Astrocyte (in vitro differentiated cells and primary cell): ENCODE measurements at regions not wholly inside any gene's neighbourhood (a gene's known extent, or its start where the extent isn't known, plus 50 kb on each side); places are given as distances from the start of the nearest gene placed in this dataset.

Experiments used
- DNase-seq: peaks from one replicate; pipeline ENCODE4 v3.0.0-alpha.2; 2010; ENCODE audit warnings: low read depth
- FAIRE-seq: peaks from 2 replicates; lab custom pipeline; 2011; peaks lifted over from hg19 to GRCh38; lab: Jason Lieb, UNC
- H2AFZ ChIP-seq: 2 replicates; pipeline ENCODE4 v1.6.0; 2012; ENCODE audit warnings: low read depth, low read length, inconsistent platforms
- H3K27ac ChIP-seq: 2 replicates; pipeline ENCODE4 v1.5.1; 2011; ENCODE audit warnings: low read depth, low read length, inconsistent platforms
- H3K27me3 ChIP-seq: 2 replicates; pipeline ENCODE4 v1.6.0; 2011; ENCODE audit warnings: low read length, inconsistent platforms; ENCODE audit not compliant: insufficient read depth
- H3K36me3 ChIP-seq: 2 replicates; pipeline ENCODE4 v1.5.1; 2011; ENCODE audit warnings: low read length, inconsistent platforms; ENCODE audit not compliant: insufficient read depth
- H3K4me1 ChIP-seq: 2 replicates; pipeline ENCODE4 v1.5.1; 2011; ENCODE audit warnings: low read length, inconsistent platforms; ENCODE audit not compliant: insufficient read depth
- H3K4me2 ChIP-seq: 2 replicates; pipeline ENCODE4 v1.6.0; 2012; ENCODE audit warnings: low read length, inconsistent platforms
- H3K4me3 ChIP-seq: 2 replicates; pipeline ENCODE4 v1.5.1; 2011; ENCODE audit warnings: low read depth, mild to moderate bottlenecking, low read length, inconsistent platforms; ENCODE audit not compliant: insufficient read depth
- H3K79me2 ChIP-seq: 2 replicates; pipeline ENCODE4 v1.6.0; 2012; ENCODE audit warnings: mild to moderate bottlenecking, low read length, inconsistent platforms; ENCODE audit not compliant: insufficient read depth
- H3K9ac ChIP-seq: 2 replicates; pipeline ENCODE4 v1.6.0; 2012; ENCODE audit warnings: mild to moderate bottlenecking, low read length, inconsistent platforms
- H3K9me3 ChIP-seq: 2 replicates; pipeline ENCODE4 v1.5.1; 2012; ENCODE audit warnings: low read depth, mild to moderate bottlenecking, low read length, inconsistent platforms; ENCODE audit not compliant: insufficient read depth
- H4K20me1 ChIP-seq: 2 replicates; pipeline ENCODE4 v1.6.0; 2012; ENCODE audit warnings: low read length, inconsistent platforms; ENCODE audit not compliant: insufficient read depth
- H3K27ac Mint-ChIP-seq: one replicate; pipeline ENCODE4 v1.8.0; 2021; ENCODE audit warnings: mild to moderate bottlenecking, mixed read lengths; ENCODE audit not compliant: unreplicated experiment
- H3K27me3 Mint-ChIP-seq: one replicate; pipeline ENCODE4 v1.8.0; 2021; ENCODE audit warnings: low read depth, mixed read lengths; ENCODE audit not compliant: unreplicated experiment
- H3K36me3 Mint-ChIP-seq: one replicate; pipeline ENCODE4 v1.8.0; 2021; ENCODE audit warnings: low read depth, mixed read lengths; ENCODE audit not compliant: unreplicated experiment
- H3K4me1 Mint-ChIP-seq: one replicate; pipeline ENCODE4 v1.8.0; 2021; ENCODE audit warnings: low read depth, mixed read lengths; ENCODE audit not compliant: unreplicated experiment
- H3K4me3 Mint-ChIP-seq: one replicate; pipeline ENCODE4 v1.8.0; 2021; ENCODE audit warnings: mild to moderate bottlenecking, moderate library complexity, mixed read lengths; ENCODE audit not compliant: unreplicated experiment
- H3K9me3 Mint-ChIP-seq: one replicate; pipeline ENCODE4 v1.8.0; 2021; ENCODE audit warnings: mild to moderate bottlenecking, mixed read lengths; ENCODE audit not compliant: unreplicated experiment
- EZH2 ChIP-seq: IDR thresholded peaks from 2 replicates; pipeline ENCODE4 v1.6.1; 2012; ENCODE audit warnings: mild to moderate bottlenecking, low read length, inconsistent platforms; ENCODE audit not compliant: insufficient read depth
- TF ChIP-seq, protein P1 (sequence below): IDR thresholded peaks from 2 replicates; pipeline ENCODE4 v1.5.1; 2011; ENCODE audit warnings: low read depth, mild to moderate bottlenecking, inconsistent platforms, low read length, moderate library complexity; ENCODE audit not compliant: insufficient read depth

DNA sequence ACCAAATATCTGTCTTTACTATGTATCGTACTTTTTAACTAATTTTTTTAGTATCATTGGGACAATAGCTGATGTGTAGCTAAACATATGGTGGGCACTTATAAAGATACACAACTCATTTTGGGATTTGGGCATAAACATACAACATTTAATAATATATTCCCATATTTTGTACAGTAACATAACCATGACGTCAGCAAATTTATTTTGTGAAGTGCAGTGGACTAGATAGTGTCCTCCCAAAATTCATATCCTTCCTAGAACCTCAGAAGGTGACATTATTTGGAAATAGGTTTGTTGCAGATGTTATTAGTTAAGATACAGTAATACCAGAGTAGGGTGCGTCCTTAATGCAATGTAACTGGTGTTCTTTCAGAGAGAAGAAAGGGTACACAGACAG is 356.7 kb downstream of the CDH7 start:
- Histone ChIP-seq H3K27me3 (no peaks in the 10 kb centered on the region), H3K9me3 (no peaks in the 10 kb centered on the region), H3K9ac (no peak overlapping the region), H3K36me3 (no peaks in the 10 kb centered on the region), H3K4me3 (no peak overlapping the region), H3K4me1 (no peaks in the 10 kb centered on the region), H4K20me1 (no peaks in the 10 kb centered on the region), H3K4me2 (no peak overlapping the region), H2AFZ (no peak overlapping the region), H3K79me2 (no peaks in the 10 kb centered on the region), H3K27ac (no peak overlapping the region)
- Mint-ChIP-seq H3K4me3 (no peak overlapping the region), H3K27me3 (no peaks in the 10 kb centered on the region), H3K4me1 (no peaks in the 10 kb centered on the region), H3K9me3 (no peaks in the 10 kb centered on the region), H3K27ac (no peak overlapping the region), H3K36me3 (no peaks in the 10 kb centered on the region)
- TF ChIP-seq, protein P1, sequence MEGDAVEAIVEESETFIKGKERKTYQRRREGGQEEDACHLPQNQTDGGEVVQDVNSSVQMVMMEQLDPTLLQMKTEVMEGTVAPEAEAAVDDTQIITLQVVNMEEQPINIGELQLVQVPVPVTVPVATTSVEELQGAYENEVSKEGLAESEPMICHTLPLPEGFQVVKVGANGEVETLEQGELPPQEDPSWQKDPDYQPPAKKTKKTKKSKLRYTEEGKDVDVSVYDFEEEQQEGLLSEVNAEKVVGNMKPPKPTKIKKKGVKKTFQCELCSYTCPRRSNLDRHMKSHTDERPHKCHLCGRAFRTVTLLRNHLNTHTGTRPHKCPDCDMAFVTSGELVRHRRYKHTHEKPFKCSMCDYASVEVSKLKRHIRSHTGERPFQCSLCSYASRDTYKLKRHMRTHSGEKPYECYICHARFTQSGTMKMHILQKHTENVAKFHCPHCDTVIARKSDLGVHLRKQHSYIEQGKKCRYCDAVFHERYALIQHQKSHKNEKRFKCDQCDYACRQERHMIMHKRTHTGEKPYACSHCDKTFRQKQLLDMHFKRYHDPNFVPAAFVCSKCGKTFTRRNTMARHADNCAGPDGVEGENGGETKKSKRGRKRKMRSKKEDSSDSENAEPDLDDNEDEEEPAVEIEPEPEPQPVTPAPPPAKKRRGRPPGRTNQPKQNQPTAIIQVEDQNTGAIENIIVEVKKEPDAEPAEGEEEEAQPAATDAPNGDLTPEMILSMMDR: no peak
- TF ChIP-seq EZH2: no peak
- DNase-seq (no peak), FAIRE-seq (no peak)

DNA sequence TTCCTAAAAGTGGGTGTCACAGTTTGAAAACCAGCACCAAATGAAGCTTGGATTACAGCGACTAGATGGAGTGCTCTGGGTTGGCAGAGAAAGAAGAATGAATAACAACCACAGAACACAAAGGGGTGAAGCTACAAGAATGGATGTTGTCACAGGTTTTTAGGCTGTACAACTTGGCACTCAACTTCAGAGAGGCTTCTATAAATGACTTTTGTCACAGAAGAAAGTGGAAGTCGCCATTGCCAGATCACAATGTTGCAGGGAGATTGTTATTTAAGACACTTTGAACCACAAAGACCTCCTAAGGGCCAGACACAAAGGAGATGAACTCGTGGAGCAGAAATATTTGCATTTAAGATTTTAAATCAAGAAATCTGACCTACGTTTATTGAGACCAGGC is 354.2 kb downstream of the CDH7 start:
- no peak overlapping the region for H3K4me3 ChIP-seq
- H3K4me1 Mint-ChIP-seq: no peaks in the 10 kb centered on the region
- no peaks in the 10 kb centered on the region for H3K9me3 ChIP-seq
- H3K36me3 Mint-ChIP-seq: no peaks in the 10 kb centered on the region
- H4K20me1 ChIP-seq: no peaks in the 10 kb centered on the region
- DNase-seq (no peak), FAIRE-seq (no peak)
- H3K27ac Mint-ChIP-seq: no peak overlapping the region
- H3K79me2 ChIP-seq: no peaks in the 10 kb centered on the region
- H3K27ac ChIP-seq: no peak overlapping the region
- H3K4me3 Mint-ChIP-seq: no peak overlapping the region
- H3K4me1 ChIP-seq: no peaks in the 10 kb centered on the region
- no peak overlapping the region for H3K4me2 ChIP-seq
- no peaks in the 10 kb centered on the region for H3K9me3 Mint-ChIP-seq
- H3K27me3 Mint-ChIP-seq: no peaks in the 10 kb centered on the region
- no peak overlapping the region for H3K9ac ChIP-seq
- H2AFZ ChIP-seq: peak overlapping the region; percentile 18
- no peaks in the 10 kb centered on the region for H3K36me3 ChIP-seq
- TF ChIP-seq, protein P1: no peak
- TF ChIP-seq EZH2: no peak
- H3K27me3 ChIP-seq: no peaks in the 10 kb centered on the region

DNA sequence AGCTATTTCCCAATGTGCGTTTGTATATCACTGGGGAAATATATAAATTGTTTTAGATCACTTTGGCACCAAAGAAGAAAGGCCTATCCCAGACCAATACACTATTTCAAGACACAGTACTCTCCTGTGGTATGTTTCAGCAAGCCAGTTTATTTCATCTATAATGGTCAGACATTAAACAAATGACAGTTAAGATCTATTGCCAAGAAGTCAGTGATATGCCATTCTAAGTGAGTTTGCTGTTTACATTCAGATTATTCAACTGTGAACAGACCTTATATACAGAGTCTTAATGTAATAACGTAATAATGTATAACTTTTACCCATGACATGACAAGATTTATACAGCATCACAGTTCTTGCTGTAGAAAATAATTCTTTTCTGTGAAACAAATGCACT is 352.7 kb downstream of the CDH7 start:
- TF ChIP-seq, protein P1: no peak
- TF ChIP-seq EZH2: no peak
- Histone ChIP-seq H3K4me2 (no peak overlapping the region), H2AFZ (no peak overlapping the region), H4K20me1 (no peaks in the 10 kb centered on the region), H3K9ac (no peak overlapping the region), H3K79me2 (no peaks in the 10 kb centered on the region), H3K27me3 (no peaks in the 10 kb centered on the region), H3K4me3 (no peak overlapping the region), H3K36me3 (no peaks in the 10 kb centered on the region), H3K9me3 (no peaks in the 10 kb centered on the region), H3K27ac (no peak overlapping the region), H3K4me1 (no peaks in the 10 kb centered on the region)
- H3K4me3 Mint-ChIP-seq: no peak overlapping the region
- H3K36me3 Mint-ChIP-seq: no peaks in the 10 kb centered on the region
- no peaks in the 10 kb centered on the region for H3K4me1 Mint-ChIP-seq
- FAIRE-seq (no peak), DNase-seq (no peak)
- no peaks in the 10 kb centered on the region for H3K27me3 Mint-ChIP-seq
- no peaks in the 10 kb centered on the region for H3K9me3 Mint-ChIP-seq
- no peak overlapping the region for H3K27ac Mint-ChIP-seq
